GM19463 (cell line): ENCODE measurements at regions not wholly inside any gene's neighbourhood (a gene's known extent, or its start where the extent isn't known, plus 50 kb on each side); places are given as distances from the start of the nearest gene placed in this dataset.
"Not testable (repeated sequence)": the region's sequence is repeated elsewhere in the genome, so short reads cannot be mapped to it uniquely, and the experiment has no call there.

Source experiments
- ATAC-seq: cut with Tn5 transposase; IDR thresholded peaks from one replicate; pipeline ENCODE4 v1.9.1; 2021; ENCODE audit warnings: mild to moderate bottlenecking, moderate library complexity; ENCODE audit not compliant: unreplicated experiment

DNA sequence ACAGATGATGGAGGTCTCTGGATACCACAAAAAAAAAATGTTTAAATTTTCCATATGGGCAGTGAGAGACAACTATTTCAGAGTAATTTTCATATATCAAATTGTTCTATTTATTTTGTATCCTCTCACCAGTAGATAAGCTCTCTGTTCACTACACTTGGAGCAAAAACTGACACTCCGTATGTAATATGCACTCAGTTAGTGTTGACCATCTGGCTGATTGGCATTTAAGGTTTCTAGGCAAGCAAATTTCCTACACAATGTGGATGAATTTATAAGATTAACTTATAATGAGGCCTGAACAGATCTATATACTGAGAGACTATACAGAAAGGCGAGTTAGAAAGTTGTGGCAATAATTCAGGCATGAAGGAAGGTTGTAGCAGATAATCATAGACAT, 836.5 kb upstream of the SEMA6D start:
- no peak for ATAC-seq

GRCh38 chr15:46892621-46893160, 824.6 kb upstream of the SEMA6D start:
- no peak for ATAC-seq

- no peak for ATAC-seq
Observed at GRCh38 chr15:46894644-46895043, 822.7 kb upstream of the SEMA6D start.

DNA sequence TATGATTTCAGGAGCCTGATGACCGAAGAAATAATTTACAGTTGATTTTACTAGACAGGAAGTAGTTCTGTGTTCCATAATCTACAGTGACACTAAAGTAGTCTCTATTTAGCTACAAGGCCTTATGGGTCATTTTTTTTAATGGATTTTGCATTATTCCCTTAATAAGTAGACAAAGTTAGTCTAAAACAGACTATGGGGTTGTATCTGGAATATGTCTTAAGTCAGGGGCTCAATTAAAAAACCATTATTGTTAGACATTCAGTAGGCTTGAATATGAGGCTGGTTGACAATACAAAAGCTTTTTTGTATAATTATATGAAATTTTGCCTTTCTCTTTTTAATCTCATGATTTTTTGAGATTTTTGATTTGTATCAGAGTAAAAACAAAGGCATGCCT, 820.0 kb upstream of the SEMA6D start:
- ATAC-seq: no peak

- ATAC-seq: no peak
Observed at GRCh38 chr15:46901001-46901400, 816.3 kb upstream of the SEMA6D start.

DNA sequence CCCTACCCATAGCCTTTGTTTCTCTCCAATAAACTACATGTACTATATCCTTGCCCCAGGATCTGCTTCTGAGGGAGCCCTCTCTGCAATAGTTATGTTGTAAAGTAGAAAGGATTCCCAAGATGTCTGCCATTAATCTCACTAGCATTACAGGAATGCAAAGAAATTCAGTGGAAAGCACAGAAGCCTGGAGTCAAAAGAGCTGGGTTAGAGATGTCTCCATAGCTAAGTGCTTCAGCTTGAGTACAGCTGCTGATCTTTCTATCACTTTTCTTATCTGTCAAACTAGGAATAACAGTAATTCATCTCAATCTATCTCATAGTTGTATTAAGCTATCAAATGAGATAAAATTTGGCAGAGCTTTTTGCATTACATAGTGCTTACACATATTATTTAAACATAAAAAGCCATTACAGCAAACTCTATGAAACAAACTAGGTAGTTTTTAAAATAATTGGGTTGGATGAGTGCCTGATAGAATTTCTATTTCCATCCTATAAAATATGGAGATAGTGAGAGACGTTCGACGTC, 799.5 kb upstream of the SEMA6D start:
- ATAC-seq: no peak

- no peak for ATAC-seq
Observed at GRCh38 chr15:46918462-46919140, 798.7 kb upstream of the SEMA6D start.

GRCh38 chr15:46921891-46922290, 795.4 kb upstream of the SEMA6D start:
- ATAC-seq: no peak

- ATAC-seq: no peak
Observed at GRCh38 chr15:46930426-46930825, 786.9 kb upstream of the SEMA6D start.

- no peak for ATAC-seq
Observed at GRCh38 chr15:46933332-46933731, 784.0 kb upstream of the SEMA6D start.

- no peak for ATAC-seq
Observed at GRCh38 chr15:46934851-46935250, 782.5 kb upstream of the SEMA6D start.

- no peak for ATAC-seq
Observed at GRCh38 chr15:46938169-46938568, 779.1 kb upstream of the SEMA6D start.

GRCh38 chr15:46941241-46941640, 776.1 kb upstream of the SEMA6D start:
- no peak for ATAC-seq

DNA sequence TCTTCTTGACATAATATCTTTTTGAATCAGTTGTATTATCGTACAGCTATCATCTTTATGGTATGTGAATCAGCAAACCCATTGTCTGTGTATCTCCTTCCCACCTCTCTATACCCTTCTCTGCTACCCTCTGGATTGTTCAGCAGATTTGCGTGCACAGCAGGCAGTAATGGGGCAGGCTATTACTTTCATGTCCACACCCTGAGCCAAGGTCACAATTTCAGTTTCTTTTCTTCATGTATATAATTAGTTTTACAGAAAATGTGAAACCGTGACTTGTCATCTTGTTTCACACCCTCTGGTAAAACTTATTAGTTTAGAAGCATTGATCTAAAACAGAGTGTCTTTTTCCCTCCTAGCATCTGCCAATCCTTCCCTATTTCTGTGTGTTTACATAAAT, 770.4 kb upstream of the SEMA6D start:
- no peak for ATAC-seq

GRCh38 chr15:46955576-46955975, 761.7 kb upstream of the SEMA6D start:
- no peak for ATAC-seq

GRCh38 chr15:46956456-46956855, 760.8 kb upstream of the SEMA6D start:
- no peak for ATAC-seq

DNA sequence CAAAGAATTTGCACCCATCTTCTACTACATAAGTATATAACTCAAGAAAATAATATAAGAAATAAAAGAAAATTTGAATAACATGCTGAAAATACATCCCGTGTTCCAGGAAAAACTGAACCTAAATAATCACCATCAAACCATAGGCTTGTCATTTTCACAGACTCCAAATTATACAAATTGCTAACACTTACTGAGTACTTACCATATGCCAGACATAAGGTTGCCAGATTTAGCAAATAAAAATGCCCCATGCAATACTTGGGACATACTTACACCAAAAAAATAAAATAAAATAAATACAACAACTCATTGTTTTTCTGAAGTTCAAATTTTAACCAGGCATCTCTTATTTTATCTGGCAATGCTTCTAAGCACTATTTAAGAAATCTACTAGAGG, 760.4 kb upstream of the SEMA6D start:
- no peak for ATAC-seq

GRCh38 chr15:46960581-46960980, 756.7 kb upstream of the SEMA6D start:
- no peak for ATAC-seq

GRCh38 chr15:46961795-46962194, 755.5 kb upstream of the SEMA6D start:
- ATAC-seq: no peak

- ATAC-seq: not testable (repeated sequence)
Observed at GRCh38 chr15:46988055-46988454, 729.2 kb upstream of the SEMA6D start.

DNA sequence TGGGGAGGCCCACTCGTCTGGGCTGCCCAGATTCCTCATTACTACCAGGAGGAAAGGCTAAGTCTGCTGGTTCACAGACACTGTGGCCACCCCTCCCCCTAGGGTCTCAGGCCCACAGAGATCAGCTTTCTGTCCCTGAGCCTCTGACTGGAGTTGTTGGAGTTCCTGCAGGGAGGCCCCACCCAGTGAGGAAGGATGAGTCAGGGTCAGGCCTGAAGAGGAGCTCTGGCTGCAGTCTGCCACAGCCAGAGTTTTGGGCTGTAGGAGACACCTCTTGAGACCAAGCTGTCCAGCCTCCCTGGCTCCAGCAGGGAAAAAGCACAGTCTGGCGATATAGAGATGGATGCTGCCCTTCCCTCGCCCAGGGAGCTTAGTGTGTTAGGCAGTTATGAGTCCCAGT, 720.9 kb upstream of the SEMA6D start:
- no peak for ATAC-seq

- ATAC-seq: no peak
Observed at GRCh38 chr15:46997501-46997900, 719.8 kb upstream of the SEMA6D start.

DNA sequence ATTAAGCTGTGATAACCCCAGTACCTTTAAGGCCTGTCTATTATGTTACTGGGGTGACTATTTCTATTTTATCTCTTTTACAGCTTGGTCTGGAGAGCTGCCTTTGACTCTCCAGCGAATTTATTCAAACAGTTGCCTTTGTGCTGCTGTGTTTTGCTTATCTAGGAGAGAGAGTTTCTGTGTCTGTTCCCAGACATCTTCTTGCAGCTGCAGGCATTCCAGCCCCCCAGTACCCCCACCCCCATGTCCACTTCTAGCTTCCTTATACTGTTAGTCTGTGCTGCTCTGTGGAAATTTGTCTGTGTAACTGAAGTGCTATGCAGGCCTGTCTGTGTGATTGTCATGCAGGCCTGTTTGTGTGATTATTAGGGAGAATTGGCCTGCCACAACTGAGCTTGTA, 713.7 kb upstream of the SEMA6D start:
- ATAC-seq: no peak
